Transverse colon (tissue), 4 donors: ENCODE measurements at regions not wholly inside any gene's neighbourhood (a gene's known extent, or its start where the extent isn't known, plus 50 kb on each side); places are given as distances from the start of the nearest gene placed in this dataset.

Experiments
- CTCF ChIP-seq, 5 experiments: fragments of 200-600 bp in 3 of 5; fragments of 450-650 bp in 2 of 5; sonication (generic) in 3 of 5; IDR thresholded peaks; 1 replicate in 2 of 5; 2 replicates in 3 of 5; pipeline ENCODE4 v1.5.1; 2016 to 2017; ENCODE audit warnings: antibody characterized with exemption in 5 of 5, inconsistent platforms in 3 of 5, mild to moderate bottlenecking in 2 of 5, moderate library complexity in 1 of 5
- EP300 ChIP-seq: sonication (generic); formaldehyde crosslinking; IDR thresholded peaks from one replicate; pipeline ENCODE4 v1.6.1; 2017; ENCODE audit warnings: antibody characterized with exemption, low read depth
- POLR2A ChIP-seq: fragments of 450-650 bp; IDR thresholded peaks from one replicate; pipeline ENCODE4 v1.6.1; 2016; ENCODE audit warnings: antibody characterized with exemption, mild to moderate bottlenecking, moderate library complexity
- POLR2AphosphoS5 ChIP-seq, 3 donors: sonication (generic); formaldehyde crosslinking; IDR thresholded peaks; one replicate each; pipeline ENCODE4 v1.6.1; 2016; ENCODE audit warnings: antibody characterized with exemption in 3 of 3

DNA sequence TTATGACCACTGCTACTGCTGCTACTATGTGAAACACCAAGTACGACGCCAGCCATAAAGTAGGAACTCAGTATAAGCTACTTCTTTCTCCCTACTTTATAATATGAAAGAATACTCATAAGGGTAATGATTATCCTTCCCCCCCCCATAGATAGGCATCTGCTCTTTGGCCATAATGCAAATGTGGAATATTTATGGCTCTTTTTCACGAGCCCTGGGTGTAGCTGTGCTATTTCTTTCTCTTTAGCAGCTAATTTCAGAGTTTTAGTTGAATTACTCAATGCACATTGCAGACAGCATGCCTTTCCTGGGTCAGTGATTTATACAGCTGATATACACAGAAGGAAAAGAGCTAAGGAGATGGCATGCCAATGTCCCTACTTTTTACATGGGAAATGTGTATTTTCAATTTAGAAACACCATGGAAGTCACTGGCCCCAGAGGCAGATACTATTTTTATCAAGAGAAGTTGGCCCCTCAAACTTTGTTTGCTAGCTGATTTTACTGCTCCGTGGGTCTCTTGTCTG lies 234.1 kb upstream of the KIAA1217 start:
- TF ChIP-seq EP300 = no peak
- no peak for TF ChIP-seq CTCF (IDR thresholded peaks at IDR 0.05)
- TF ChIP-seq POLR2A = no peak
- no peak for TF ChIP-seq POLR2AphosphoS5 (IDR thresholded peaks at IDR 0.05)
